GM10248 (cell line): ENCODE measurements at regions not wholly inside any gene's neighbourhood (a gene's known extent, or its start where the extent isn't known, plus 50 kb on each side); places are given as distances from the start of the nearest gene placed in this dataset.
"Not testable (repeated sequence)": the region's sequence is repeated elsewhere in the genome, so short reads cannot be mapped to it uniquely, and the experiment has no call there.

ENCODE experiments used
- CTCF ChIA-PET: fragments of 300-600 bp; sonication (Branson Sonifier 250); formaldehyde crosslinking; extraction: SDS; loops from one replicate; lab custom pipeline; 2021; ENCODE audit warnings: antibody characterized with exemption; lab: Yijun Ruan, JAX
- POLR2A ChIA-PET: fragments of 350-650 bp; sonication (Branson Sonifier 250); formaldehyde crosslinking; extraction: SDS; loops from one replicate; lab custom pipeline; 2020; ENCODE audit warnings: antibody characterized with exemption; lab: Yijun Ruan, JAX
- DNase-seq: peaks from one replicate; pipeline ENCODE4 v3.0.0; 2012; ENCODE audit errors: extremely low spot score
- TF ChIP-seq, protein P1 (sequence below): IDR thresholded peaks from 2 replicates; pipeline ENCODE4 v1.5.1; 2012; ENCODE audit warnings: mild to moderate bottlenecking, low read depth; ENCODE audit errors: extremely low read depth, missing control alignments, control extremely low read depth

GRCh38 chr9:102354041-102354440 lies 615.6 kb upstream of the GRIN3A start:
- CTCF ChIA-PET: no interaction called here
- POLR2A ChIA-PET: no interaction called here
- no peak for DNase-seq
- TF ChIP-seq, protein P1, sequence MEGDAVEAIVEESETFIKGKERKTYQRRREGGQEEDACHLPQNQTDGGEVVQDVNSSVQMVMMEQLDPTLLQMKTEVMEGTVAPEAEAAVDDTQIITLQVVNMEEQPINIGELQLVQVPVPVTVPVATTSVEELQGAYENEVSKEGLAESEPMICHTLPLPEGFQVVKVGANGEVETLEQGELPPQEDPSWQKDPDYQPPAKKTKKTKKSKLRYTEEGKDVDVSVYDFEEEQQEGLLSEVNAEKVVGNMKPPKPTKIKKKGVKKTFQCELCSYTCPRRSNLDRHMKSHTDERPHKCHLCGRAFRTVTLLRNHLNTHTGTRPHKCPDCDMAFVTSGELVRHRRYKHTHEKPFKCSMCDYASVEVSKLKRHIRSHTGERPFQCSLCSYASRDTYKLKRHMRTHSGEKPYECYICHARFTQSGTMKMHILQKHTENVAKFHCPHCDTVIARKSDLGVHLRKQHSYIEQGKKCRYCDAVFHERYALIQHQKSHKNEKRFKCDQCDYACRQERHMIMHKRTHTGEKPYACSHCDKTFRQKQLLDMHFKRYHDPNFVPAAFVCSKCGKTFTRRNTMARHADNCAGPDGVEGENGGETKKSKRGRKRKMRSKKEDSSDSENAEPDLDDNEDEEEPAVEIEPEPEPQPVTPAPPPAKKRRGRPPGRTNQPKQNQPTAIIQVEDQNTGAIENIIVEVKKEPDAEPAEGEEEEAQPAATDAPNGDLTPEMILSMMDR: no peak

DNA sequence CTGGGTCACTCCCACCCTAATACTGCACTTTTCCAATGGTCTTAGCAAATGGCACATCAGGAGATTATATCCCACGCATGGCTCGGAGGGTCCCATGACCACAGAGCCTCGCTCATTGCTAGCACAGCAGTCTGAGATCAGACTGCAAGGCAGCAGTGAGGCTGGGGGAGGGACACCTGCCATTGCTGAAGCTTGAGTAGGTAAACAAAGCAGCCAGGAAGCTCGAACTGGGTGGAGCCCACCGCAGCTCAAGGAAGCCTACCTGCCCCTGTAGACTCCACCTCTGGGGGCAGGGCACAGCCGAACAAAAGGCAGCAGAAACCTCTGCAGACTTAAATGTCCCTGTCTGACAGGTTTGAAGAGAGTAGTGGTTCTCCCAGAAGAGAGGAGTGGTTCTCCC lies 599.0 kb upstream of the GRIN3A start:
- CTCF ChIA-PET, DNase-seq, POLR2A ChIA-PET: not testable (repeated sequence)

- POLR2A ChIA-PET: no interaction called here
- TF ChIP-seq, protein P1: no peak
- CTCF ChIA-PET: no interaction called here
- DNase-seq: no peak
Observed at GRCh38 chr9:102309379-102309778, 570.9 kb upstream of the GRIN3A start.

DNA sequence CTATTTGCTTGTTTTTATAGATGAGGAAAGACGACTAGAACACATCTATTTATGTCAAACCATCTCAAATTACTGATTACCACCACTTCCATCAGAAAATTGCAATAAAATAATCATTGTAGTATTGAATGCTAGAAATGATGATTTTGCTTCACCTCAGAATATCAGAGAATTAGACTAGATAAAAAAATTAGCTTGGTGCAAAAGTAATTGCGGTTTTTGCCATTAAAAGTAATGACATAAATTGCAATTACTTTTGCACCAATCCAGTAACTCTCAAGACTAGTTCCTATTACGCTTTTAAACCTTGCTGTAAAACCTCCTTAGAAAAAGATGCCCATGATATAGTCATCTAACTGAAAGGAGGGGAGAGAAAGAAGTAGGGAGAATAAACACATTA lies 556.7 kb upstream of the GRIN3A start:
- ChIA-PET CTCF (no interaction called here), POLR2A (no interaction called here)
- no peak for DNase-seq
- TF ChIP-seq, protein P1: no peak

GRCh38 chr9:102273952-102274351 lies 535.5 kb upstream of the GRIN3A start:
- ChIA-PET CTCF (no interaction called here), POLR2A (no interaction called here)
- TF ChIP-seq, protein P1: no peak
- DNase-seq: no peak

DNA sequence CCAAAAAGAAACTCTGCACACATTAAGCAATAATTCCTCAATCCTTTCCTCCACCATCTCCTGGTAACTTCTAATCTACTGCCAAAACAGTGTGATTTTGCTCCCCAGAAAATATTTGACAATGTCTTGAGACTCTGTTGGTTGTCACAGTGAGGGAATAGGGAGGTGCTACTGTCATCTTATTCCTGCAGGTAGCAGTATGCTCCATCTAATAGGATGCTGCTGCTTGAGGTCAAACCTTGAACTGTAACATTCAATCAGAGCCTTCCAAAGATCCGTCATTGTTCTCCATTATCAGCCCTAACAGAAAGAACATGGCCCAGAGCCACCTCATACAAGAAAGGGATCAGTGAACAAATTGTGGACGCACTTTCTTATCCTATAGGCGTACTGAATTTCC lies 514.7 kb upstream of the GRIN3A start:
- CTCF ChIA-PET: no interaction called here
- TF ChIP-seq, protein P1: no peak
- DNase-seq: no peak
- POLR2A ChIA-PET: no interaction called here

GRCh38 chr9:102244916-102245315 lies 506.5 kb upstream of the GRIN3A start:
- POLR2A ChIA-PET: no interaction called here
- no peak for DNase-seq
- CTCF ChIA-PET: interaction anchor here (1.0 to 1.4 kb wide), 2 partner anchors 8 to 13 kb away, joined by 3 to 5 read pairs; no protein-coding TSS in a partner anchor
- TF ChIP-seq, protein P1: no peak
